ENCODE measurements at regions not wholly inside any gene's neighbourhood (a gene's known extent, or its start where the extent isn't known, plus 50 kb on each side); places are given as distances from the start of the nearest gene placed in this dataset.

GRCh38 chr15:77545058-77545457 lies 87.7 kb downstream of the LINGO1 start:
- TF ChIP-seq ZNF274 (IDR thresholded peaks at IDR 0.05; ENCODE audit: low read depth, low read length) (no peak), YY1 (IDR thresholded peaks at IDR 0.05; ENCODE audit: insufficient read depth, insufficient read length) (no peak)

All from NT2/D1 (cell line).